Naive B cell (primary cell): ENCODE measurements at regions not wholly inside any gene's neighbourhood (a gene's known extent, or its start where the extent isn't known, plus 50 kb on each side); places are given as distances from the start of the nearest gene placed in this dataset.
A peak's percentile ranks its signal among the peaks of the same experiment; 100 is the strongest.
"Not testable (repeated sequence)": the region's sequence is repeated elsewhere in the genome, so short reads cannot be mapped to it uniquely, and the experiment has no call there.

Experiments used
- ATAC-seq, 2 donors: fragments of 150-1000 bp; cut with Tn5 transposase; 2 replicates each; pipeline ENCODE4 v1.10.0; 2021; ENCODE audit warnings: low read depth in 2 of 2, mild to moderate bottlenecking in 2 of 2, moderate library complexity in 2 of 2
- DNase-seq: peaks from one replicate; pipeline ENCODE4 v3.0.0; 2022
- H3K27ac Mint-ChIP-seq, 6 donors: one replicate each; pipeline ENCODE4 v1.8.0; 2020 to 2022; ENCODE audit warnings: mild to moderate bottlenecking in 6 of 6, mixed read lengths in 6 of 6, moderate library complexity in 5 of 6, inconsistent platforms in 2 of 6
- H3K27me3 Mint-ChIP-seq, 3 donors: one replicate each; pipeline ENCODE4 v1.8.0; 2021 to 2022; ENCODE audit warnings: mixed read lengths in 3 of 3, mild to moderate bottlenecking in 1 of 3
- H3K36me3 Mint-ChIP-seq, 2 donors: one replicate each; pipeline ENCODE4 v1.8.0; 2020 to 2022; ENCODE audit warnings: mixed read lengths in 2 of 2, inconsistent platforms in 1 of 2, mild to moderate bottlenecking in 1 of 2
- H3K4me1 Mint-ChIP-seq, 3 donors: one replicate each; pipeline ENCODE4 v1.8.0; 2020 to 2022; ENCODE audit warnings: mixed read lengths in 3 of 3, inconsistent platforms in 1 of 3, mild to moderate bottlenecking in 1 of 3, moderate library complexity in 1 of 3
- H3K4me3 Mint-ChIP-seq, 8 donors: one replicate each; pipeline ENCODE4 v1.8.0; 2020 to 2022; ENCODE audit warnings: mild to moderate bottlenecking in 8 of 8, mixed read lengths in 8 of 8, moderate library complexity in 8 of 8, inconsistent platforms in 2 of 8
- H3K9me3 Mint-ChIP-seq, 7 donors: one replicate each; pipeline ENCODE4 v1.8.0; 2020 to 2022; ENCODE audit warnings: mixed read lengths in 7 of 7, mild to moderate bottlenecking in 5 of 7, inconsistent platforms in 2 of 7, moderate library complexity in 1 of 7

DNA sequence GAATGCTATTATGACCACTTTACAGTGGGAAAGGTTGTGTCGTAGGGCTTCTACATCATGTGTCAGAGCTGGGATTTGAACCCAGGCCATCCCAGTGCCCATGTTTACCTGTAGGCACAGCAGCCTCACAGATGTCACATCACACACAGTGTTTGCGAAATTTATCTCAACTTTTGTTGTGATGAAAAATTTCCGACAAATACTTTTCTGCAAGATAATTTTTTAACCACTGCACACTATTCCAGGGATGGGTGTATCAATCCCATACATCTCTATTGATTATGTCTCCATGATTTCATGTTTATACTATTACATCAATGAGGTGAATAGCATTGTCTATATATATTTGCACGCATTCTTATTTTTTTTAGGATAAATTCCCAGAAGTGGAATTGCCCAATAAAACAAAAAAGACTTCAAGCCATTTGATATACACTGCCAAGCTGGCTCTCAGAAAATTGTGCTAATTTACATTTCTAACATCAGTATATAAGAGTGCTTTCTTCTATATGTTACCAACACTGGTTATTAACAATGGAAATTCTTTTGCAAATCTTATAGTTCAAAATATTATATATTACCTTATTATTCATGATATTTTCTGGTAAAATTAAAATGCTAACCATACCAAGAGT, 189.1 kb upstream of the ZNF217 start:
- ATAC-seq = no peak

GRCh38 chr20:53779822-53780221, 186.2 kb upstream of the ZNF217 start:
- no peaks in the 10 kb centered on the region for H3K27me3 Mint-ChIP-seq
- no peak overlapping the region for H3K27ac Mint-ChIP-seq
- H3K4me1 Mint-ChIP-seq = peaks cover 0 to 4% (median under 1%) of the 10 kb centered on the region in 3 donors
- ATAC-seq (no peak), DNase-seq (no peak)
- no peak overlapping the region for H3K4me3 Mint-ChIP-seq
- no peaks in the 10 kb centered on the region for H3K36me3 Mint-ChIP-seq
- H3K9me3 Mint-ChIP-seq = peaks cover 0 to 2% (median 0%) of the 10 kb centered on the region in 7 donors

More for the DNA sequence above, 189.1 kb upstream of the ZNF217 start:
- Mint-ChIP-seq H3K27ac (peak overlapping the region in 1 of 6 donors; percentile 45), H3K9me3 (peaks cover 0 to 2% (median 0%) of the 10 kb centered on the region in 7 donors), H3K4me3 (no peak overlapping the region), H3K4me1 (peaks cover 14 to 27% (median 21%) of the 10 kb centered on the region in 3 donors), H3K36me3 (no peaks in the 10 kb centered on the region), H3K27me3 (no peaks in the 10 kb centered on the region)
- no peak for DNase-seq

DNA sequence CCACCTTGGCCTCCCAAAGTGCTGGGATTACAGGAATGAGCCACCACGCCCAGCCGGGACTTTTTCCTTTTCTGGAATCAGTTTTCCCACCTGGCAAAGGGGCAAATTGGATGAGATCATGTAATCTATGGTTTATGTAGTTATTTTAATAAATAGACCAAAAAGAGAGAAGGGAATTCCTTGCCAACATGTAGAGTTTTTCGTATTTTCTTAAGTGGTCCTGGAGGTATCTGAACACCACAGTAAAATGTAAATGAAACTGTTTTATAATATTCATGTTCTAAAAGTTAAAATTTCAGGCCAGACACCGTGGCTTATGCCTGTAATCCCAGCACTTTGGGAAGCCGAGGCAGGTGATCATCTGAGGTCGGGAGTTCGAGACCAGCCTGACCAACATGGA, 185.1 kb upstream of the ZNF217 start:
- Mint-ChIP-seq H3K27me3 (no peaks in the 10 kb centered on the region), H3K9me3 (peaks cover 0 to 2% (median 0%) of the 10 kb centered on the region in 7 donors), H3K4me3 (no peak overlapping the region), H3K36me3 (no peaks in the 10 kb centered on the region), H3K27ac (no peak overlapping the region), H3K4me1 (peaks cover 0 to 6% (median 0%) of the 10 kb centered on the region in 3 donors)
- DNase-seq (no peak), ATAC-seq (no peak)

DNA sequence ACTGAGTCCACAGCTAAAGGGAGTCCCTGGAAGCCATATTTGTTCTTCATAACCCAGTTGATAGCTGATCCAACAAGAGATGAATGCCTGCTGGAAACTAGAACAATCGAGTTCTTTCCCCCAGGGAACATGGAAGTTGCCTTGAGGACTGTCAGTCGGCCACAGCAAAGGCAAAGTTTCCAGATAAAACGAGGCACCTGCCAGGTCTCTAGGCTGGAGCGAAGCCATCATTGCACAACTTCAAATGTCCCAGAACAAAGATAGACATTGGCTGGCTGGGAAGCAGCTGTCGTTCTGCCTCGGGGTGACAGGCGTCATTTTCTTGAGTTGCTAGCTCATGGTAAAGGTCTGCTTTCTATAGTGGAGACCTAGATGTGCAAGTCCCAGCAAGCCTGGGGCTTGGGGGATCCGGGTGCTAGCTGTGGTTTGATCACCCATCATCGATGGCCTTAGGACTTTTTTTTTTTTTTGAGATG, 184.4 kb upstream of the ZNF217 start:
- H3K27ac Mint-ChIP-seq = peak overlapping the region in 1 of 6 donors; percentile 37
- peaks cover 0 to 6% (median 4%) of the 10 kb centered on the region in 3 donors for H3K4me1 Mint-ChIP-seq
- DNase-seq (no peak), ATAC-seq (no peak)
- no peaks in the 10 kb centered on the region for H3K36me3 Mint-ChIP-seq
- no peaks in the 10 kb centered on the region for H3K27me3 Mint-ChIP-seq
- H3K4me3 Mint-ChIP-seq = no peak overlapping the region
- H3K9me3 Mint-ChIP-seq = no peaks in the 10 kb centered on the region

DNA sequence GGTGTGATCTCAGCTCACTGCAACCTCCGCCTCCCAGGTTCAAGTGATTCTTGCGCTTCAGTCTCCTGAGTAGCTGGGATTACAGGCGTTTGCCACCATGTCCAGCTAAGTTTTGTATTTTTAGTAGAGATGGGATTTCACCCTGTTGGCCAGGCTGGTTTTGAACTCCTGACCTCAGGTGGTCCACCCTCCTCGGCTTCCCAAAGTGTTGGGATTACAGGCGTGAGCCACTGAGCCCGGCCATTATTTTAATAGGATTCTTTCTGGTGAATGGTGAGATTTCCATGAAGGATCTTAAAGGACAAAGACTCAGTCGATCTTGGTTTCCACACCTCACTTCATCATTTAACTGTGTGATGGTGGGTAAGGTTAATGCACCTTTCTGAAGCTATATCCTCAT, 183.8 kb upstream of the ZNF217 start:
- not testable (repeated sequence) for H3K9me3 Mint-ChIP-seq, DNase-seq, ATAC-seq, H3K4me1 Mint-ChIP-seq, H3K36me3 Mint-ChIP-seq, H3K4me3 Mint-ChIP-seq, H3K27me3 Mint-ChIP-seq
- H3K27ac Mint-ChIP-seq = peak overlapping the region in 3 of 6 donors; percentile 37 to 84 (median 49)

- H3K27ac Mint-ChIP-seq = no peak overlapping the region
- H3K9me3 Mint-ChIP-seq = no peaks in the 10 kb centered on the region
- no peak overlapping the region for H3K4me3 Mint-ChIP-seq
- H3K4me1 Mint-ChIP-seq = peaks cover 0 to 6% (median 4%) of the 10 kb centered on the region in 3 donors
- ATAC-seq (no peak), DNase-seq (no peak)
- H3K36me3 Mint-ChIP-seq = no peaks in the 10 kb centered on the region
- H3K27me3 Mint-ChIP-seq = no peaks in the 10 kb centered on the region
Observed at GRCh38 chr20:53776858-53777257, 183.2 kb upstream of the ZNF217 start.

- DNase-seq = no peak
- Mint-ChIP-seq H3K4me3 (no peak overlapping the region), H3K36me3 (no peaks in the 10 kb centered on the region), H3K27ac (peak overlapping the region in 4 of 6 donors; percentile 0 to 37 (median 7)), H3K27me3 (no peaks in the 10 kb centered on the region), H3K4me1 (peaks cover 0 to 6% (median 4%) of the 10 kb centered on the region in 3 donors), H3K9me3 (no peaks in the 10 kb centered on the region)
- no peak for ATAC-seq
Observed at GRCh38 chr20:53774461-53775203, 181.0 kb upstream of the ZNF217 start.

DNA sequence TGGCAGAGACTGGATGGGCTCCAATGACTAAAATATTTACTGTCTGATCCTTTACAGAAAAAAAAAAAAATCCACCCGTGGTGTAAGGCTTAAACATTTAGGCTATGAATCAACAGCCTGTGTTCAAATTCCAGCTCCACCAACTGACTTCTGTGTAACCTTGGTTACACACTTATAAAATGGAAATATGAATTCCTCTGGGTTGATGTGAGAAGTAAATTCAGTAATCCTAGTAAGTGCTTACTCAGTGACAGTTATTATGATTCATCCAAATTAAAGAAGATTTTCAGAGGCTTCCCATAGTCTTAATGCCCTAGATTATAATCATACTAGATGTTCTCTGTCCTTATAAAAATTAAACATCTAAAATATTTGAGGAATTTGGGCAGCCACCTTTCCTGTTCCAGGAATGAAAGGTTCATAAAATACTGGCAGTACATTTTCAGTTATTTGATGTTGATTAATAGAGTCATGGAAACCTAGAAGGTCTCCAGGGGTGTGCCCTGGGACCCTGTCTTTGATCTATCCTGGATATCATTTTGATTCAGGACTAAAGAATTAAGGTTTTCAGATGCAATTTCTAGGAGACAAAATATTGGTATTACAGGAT, 180.3 kb upstream of the ZNF217 start:
- peaks cover 0 to 6% (median 4%) of the 10 kb centered on the region in 3 donors for H3K4me1 Mint-ChIP-seq
- DNase-seq (no peak), ATAC-seq (no peak)
- H3K9me3 Mint-ChIP-seq = no peaks in the 10 kb centered on the region
- H3K4me3 Mint-ChIP-seq = no peak overlapping the region
- H3K27ac Mint-ChIP-seq = no peak overlapping the region
- H3K27me3 Mint-ChIP-seq = no peaks in the 10 kb centered on the region
- no peaks in the 10 kb centered on the region for H3K36me3 Mint-ChIP-seq

GRCh38 chr20:53773066-53773791, 179.6 kb upstream of the ZNF217 start:
- not testable (repeated sequence) for H3K9me3 Mint-ChIP-seq, H3K36me3 Mint-ChIP-seq, DNase-seq, H3K4me3 Mint-ChIP-seq, H3K4me1 Mint-ChIP-seq, H3K27ac Mint-ChIP-seq, ATAC-seq, H3K27me3 Mint-ChIP-seq

GRCh38 chr20:53769041-53769440, 175.4 kb upstream of the ZNF217 start:
- no peaks in the 10 kb centered on the region for H3K27me3 Mint-ChIP-seq
- no peaks in the 10 kb centered on the region for H3K36me3 Mint-ChIP-seq
- H3K27ac Mint-ChIP-seq = peak overlapping the region in 1 of 6 donors; percentile 10
- no peak for ATAC-seq
- no peaks in the 10 kb centered on the region for H3K9me3 Mint-ChIP-seq
- DNase-seq = no peak
- H3K4me1 Mint-ChIP-seq = peaks cover 6 to 19% (median 9%) of the 10 kb centered on the region in 3 donors
- H3K4me3 Mint-ChIP-seq = no peak overlapping the region

DNA sequence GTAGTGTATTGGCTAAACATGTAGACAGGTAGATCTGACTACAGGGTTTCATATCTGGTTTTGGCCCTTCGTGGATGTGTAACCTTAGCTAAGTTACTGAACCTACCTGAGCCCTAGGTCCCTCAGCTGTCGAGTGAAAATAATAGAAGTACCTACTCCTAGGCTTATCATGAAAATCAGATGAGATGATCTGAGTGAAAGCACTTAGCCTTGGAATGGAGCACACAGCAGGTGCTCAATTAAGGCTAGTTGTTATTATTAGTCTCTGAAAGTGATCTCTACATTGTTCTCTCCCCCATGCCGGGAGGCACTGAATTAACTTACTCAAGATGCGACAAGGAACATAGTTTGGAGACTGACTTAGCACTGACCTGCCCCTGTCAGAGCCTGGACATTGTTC, 174.7 kb upstream of the ZNF217 start:
- Mint-ChIP-seq H3K4me1 (peaks cover 6 to 19% (median 9%) of the 10 kb centered on the region in 3 donors), H3K27me3 (no peaks in the 10 kb centered on the region), H3K27ac (peak overlapping the region in 1 of 6 donors; percentile 5), H3K36me3 (no peaks in the 10 kb centered on the region), H3K9me3 (no peaks in the 10 kb centered on the region), H3K4me3 (peak overlapping the region in 1 of 8 donors; percentile 42)
- no peak for ATAC-seq
- no peak for DNase-seq

GRCh38 chr20:53767206-53767930, 173.7 kb upstream of the ZNF217 start:
- H3K27me3 Mint-ChIP-seq = no peaks in the 10 kb centered on the region
- H3K4me3 Mint-ChIP-seq = peak overlapping the region in 2 of 8 donors; percentile 24 to 59
- DNase-seq = no peak
- peaks cover 6 to 20% (median 9%) of the 10 kb centered on the region in 3 donors for H3K4me1 Mint-ChIP-seq
- ATAC-seq = peak; percentile 59 to 62
- peak overlapping the region in 3 of 6 donors; percentile 47 to 72 (median 61) for H3K27ac Mint-ChIP-seq
- no peaks in the 10 kb centered on the region for H3K36me3 Mint-ChIP-seq
- no peaks in the 10 kb centered on the region for H3K9me3 Mint-ChIP-seq

- H3K27ac Mint-ChIP-seq = peak overlapping the region in 1 of 6 donors; percentile 8
- no peak for DNase-seq
- no peaks in the 10 kb centered on the region for H3K36me3 Mint-ChIP-seq
- no peak overlapping the region for H3K4me3 Mint-ChIP-seq
- ATAC-seq = no peak
- peaks cover 9 to 36% (median 11%) of the 10 kb centered on the region in 3 donors for H3K4me1 Mint-ChIP-seq
- H3K9me3 Mint-ChIP-seq = no peaks in the 10 kb centered on the region
- H3K27me3 Mint-ChIP-seq = no peaks in the 10 kb centered on the region
Observed at GRCh38 chr20:53764415-53764800, 170.8 kb upstream of the ZNF217 start.
